ENCODE measurements at regions not wholly inside any gene's neighbourhood (a gene's known extent, or its start where the extent isn't known, plus 50 kb on each side); places are given as distances from the start of the nearest gene placed in this dataset.

DNA sequence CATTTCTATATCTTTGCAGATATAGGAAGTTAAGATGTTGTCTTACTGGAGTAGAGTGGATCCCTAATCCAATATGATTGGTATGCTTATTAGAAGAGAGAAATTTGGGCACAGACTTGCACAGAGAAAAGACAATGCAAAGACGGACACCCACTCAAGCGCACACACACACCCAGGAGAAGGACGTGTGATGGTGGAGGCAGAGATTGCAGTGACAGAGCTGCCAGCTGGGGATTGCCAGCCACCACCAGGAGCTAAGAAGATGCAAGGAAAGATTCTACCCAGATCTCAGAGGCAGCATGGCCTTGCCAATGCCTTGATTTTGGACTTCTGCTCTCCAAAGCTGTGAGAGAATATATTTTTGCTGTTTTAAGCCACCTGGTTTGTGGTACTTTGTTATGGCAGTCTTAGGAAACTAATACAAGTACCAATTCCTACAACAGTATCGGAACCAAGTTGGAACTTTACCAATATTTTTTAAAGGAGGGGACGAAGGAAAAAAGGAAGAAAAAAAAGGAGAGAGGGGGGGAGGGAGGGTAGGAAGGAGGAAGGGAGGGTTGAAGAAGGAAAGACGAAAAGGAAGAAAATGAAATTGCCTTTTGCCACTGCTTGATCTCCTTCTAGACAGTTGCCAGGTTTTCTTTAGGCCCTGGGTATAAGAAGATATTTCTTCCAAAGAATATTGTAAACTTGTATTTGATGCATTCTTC, 334.0 kb downstream of the BUD13 start:
- H3K4me3 Mint-ChIP-seq = no peak overlapping the region
- no peak for ATAC-seq
- H3F3A ChIP-seq (replicated peaks; ENCODE audit: low read depth) = no peaks in the 10 kb centered on the region; the same call in 1 of the 2 replicates
- H3K9me3 Mint-ChIP-seq = peaks cover 49% of the 10 kb centered on the region
- 0 out of 2 replicates have a peak, but pooled peaks cover 2% of the 10 kb centered on the region for H3K4me1 ChIP-seq (ENCODE audit: insufficient read depth)
- H3K27ac ChIP-seq (ENCODE audit: low read depth) = no peak overlapping the region
- peaks cover 43% of the 10 kb centered on the region for H3K36me3 Mint-ChIP-seq (ENCODE audit: low read depth)
- peaks cover 3% of the 10 kb centered on the region for H3K27me3 Mint-ChIP-seq (ENCODE audit: insufficient read depth, low read depth, poor library complexity)
- peaks cover 11% of the 10 kb centered on the region for H3K4me1 Mint-ChIP-seq
- no peak for DNase-seq (ENCODE audit: low spot score)
- H2AFZ ChIP-seq = no peak overlapping the region
- H3K27me3 ChIP-seq (ENCODE audit: insufficient read depth) = no peaks in the 10 kb centered on the region
- no peaks in the 10 kb centered on the region for H4K20me1 ChIP-seq (replicated peaks; ENCODE audit: insufficient read depth)
- no peak overlapping the region for H3K4me3 ChIP-seq
- H3K27ac Mint-ChIP-seq = no peak overlapping the region
- peaks cover 21% of the 10 kb centered on the region for H3K36me3 ChIP-seq (ENCODE audit: insufficient read depth)
- H3K79me2 ChIP-seq (replicated peaks; ENCODE audit: insufficient read depth) = peaks cover 49% of the 10 kb centered on the region
- no peak overlapping the region for H3K4me2 ChIP-seq
- H3K9me2 ChIP-seq (ENCODE audit: insufficient read depth) = no peaks in the 10 kb centered on the region
- TF ChIP-seq EZH2phosphoT487 (IDR thresholded peaks at IDR 0.05; ENCODE audit: unreplicated experiment) (no peak), NANOG (IDR thresholded peaks at IDR 0.05; ENCODE audit: borderline replicate concordance) (no peak), ZNF462 (CRISPR knock-in tag; IDR thresholded peaks at IDR 0.05) (no peak), ZNF331 (CRISPR knock-in tag; IDR thresholded peaks at IDR 0.05; ENCODE audit: low read depth) (no peak), CREB1 (CRISPR knock-in tag; IDR thresholded peaks at IDR 0.05; ENCODE audit: low read depth) (no peak), ZNF114 (CRISPR knock-in tag; IDR thresholded peaks at IDR 0.05) (no peak), POLR2AphosphoS5 (IDR thresholded peaks at IDR 0.05; ENCODE audit: low read depth) (no peak), STAT1 (IDR thresholded peaks at IDR 0.05; ENCODE audit: unreplicated experiment) (no peak)
